Vagina (tissue), 2 donors: ENCODE measurements at regions not wholly inside any gene's neighbourhood (a gene's known extent, or its start where the extent isn't known, plus 50 kb on each side); places are given as distances from the start of the nearest gene placed in this dataset.

Experiments used
- DNase-seq, 2 donors: peaks; one replicate each; pipeline ENCODE4 v3.0.0-alpha.2; 2017; ENCODE audit errors: extremely low spot score in 2 of 2
- H3K27ac ChIP-seq: fragments of 200-600 bp; sonication (generic); one replicate; pipeline ENCODE4 v1.5.1; 2019
- H3K27me3 ChIP-seq: fragments of 200-600 bp; sonication (generic); one replicate; pipeline ENCODE4 v1.5.1; 2019
- H3K36me3 ChIP-seq, 2 donors: fragments of 200-600 bp; sonication (generic); one replicate each; pipeline ENCODE4 v1.5.1; 2017 to 2019
- H3K4me1 ChIP-seq: fragments of 200-600 bp; sonication (generic); one replicate; pipeline ENCODE4 v1.5.1; 2019
- H3K4me3 ChIP-seq, 2 donors: fragments of 200-600 bp; sonication (generic); 1 replicate in 1 of 2; 2 replicates in 1 of 2; pipeline ENCODE4 v1.5.1; 2016 to 2019
- H3K9me3 ChIP-seq: fragments of 200-600 bp; sonication (generic); one replicate; pipeline ENCODE4 v1.5.1; 2019
- CTCF ChIP-seq, 3 experiments: fragments of 450-650 bp in 2 of 3; fragments of 200-600 bp in 1 of 3; sonication (generic) in 1 of 3; IDR thresholded peaks; one replicate each; pipeline ENCODE4 v1.5.1; 2017 to 2019; ENCODE audit warnings: antibody characterized with exemption in 3 of 3, mild to moderate bottlenecking in 2 of 3, moderate library complexity in 2 of 3
- POLR2A ChIP-seq, 2 donors: fragments of 450-650 bp; IDR thresholded peaks; one replicate each; pipeline ENCODE4 v1.6.1; 2017; ENCODE audit warnings: antibody characterized with exemption in 2 of 2, mild to moderate bottlenecking in 2 of 2, moderate library complexity in 2 of 2
- POLR2AphosphoS5 ChIP-seq, 2 donors: sonication (generic); formaldehyde crosslinking; IDR thresholded peaks; one replicate each; pipeline ENCODE4 v1.9.0; 2017; ENCODE audit warnings: antibody characterized with exemption in 2 of 2, mild to moderate bottlenecking in 2 of 2, low read depth in 1 of 2; ENCODE audit not compliant: insufficient read depth in 1 of 2
- intact Hi-C: fragments of 100-400 bp; cut with DNase I; formaldehyde crosslinking; loops from one replicate; pipeline ENCODE4 v1.15.1; 2023

- Histone ChIP-seq H3K27me3 (no peaks in the 10 kb centered on the region), H3K27ac (no peak overlapping the region), H3K4me1 (no peaks in the 10 kb centered on the region), H3K36me3 (no peaks in the 10 kb centered on the region), H3K9me3 (no peaks in the 10 kb centered on the region), H3K4me3 (no peak overlapping the region)
- TF ChIP-seq POLR2A (IDR thresholded peaks at IDR 0.05) (no peak), CTCF (IDR thresholded peaks at IDR 0.05) (no peak), POLR2AphosphoS5 (IDR thresholded peaks at IDR 0.05; ENCODE audit: insufficient read depth in 1 of 2, low read depth in 1 of 2) (no peak)
- intact Hi-C loops = no loop called here
- DNase-seq = no peak
These were observed 293.6 kb upstream of the PCDH20 start for GRCh38 chr13:61709258-61709657.

- no peaks in the 10 kb centered on the region for H3K4me1 ChIP-seq
- H3K36me3 ChIP-seq = no peaks in the 10 kb centered on the region
- no peaks in the 10 kb centered on the region for H3K9me3 ChIP-seq
- TF ChIP-seq CTCF (IDR thresholded peaks at IDR 0.05) (no peak), POLR2AphosphoS5 (IDR thresholded peaks at IDR 0.05; ENCODE audit: insufficient read depth in 1 of 2, low read depth in 1 of 2) (no peak)
- H3K27ac ChIP-seq = no peak overlapping the region
- intact Hi-C loops = no loop called here
- no peak for DNase-seq
- no peak overlapping the region for H3K4me3 ChIP-seq
- H3K27me3 ChIP-seq = no peaks in the 10 kb centered on the region
These were observed 291.2 kb upstream of the PCDH20 start for GRCh38 chr13:61706899-61707298.

GRCh38 chr13:61700620-61701019 lies 285.0 kb upstream of the PCDH20 start:
- no peak overlapping the region for H3K4me3 ChIP-seq
- H3K36me3 ChIP-seq = no peaks in the 10 kb centered on the region
- H3K27ac ChIP-seq = no peak overlapping the region
- intact Hi-C loops = no loop called here
- H3K9me3 ChIP-seq = no peaks in the 10 kb centered on the region
- H3K27me3 ChIP-seq = no peaks in the 10 kb centered on the region
- no peak for DNase-seq
- no peak for TF ChIP-seq POLR2AphosphoS5 (IDR thresholded peaks at IDR 0.05; ENCODE audit: insufficient read depth in 1 of 2, low read depth in 1 of 2)
- no peak for TF ChIP-seq CTCF (IDR thresholded peaks at IDR 0.05)
- TF ChIP-seq POLR2A (IDR thresholded peaks at IDR 0.05) = no peak
- H3K4me1 ChIP-seq = no peaks in the 10 kb centered on the region

- Histone ChIP-seq H3K4me3 (no peak overlapping the region), H3K36me3 (no peaks in the 10 kb centered on the region), H3K27ac (no peak overlapping the region), H3K9me3 (no peaks in the 10 kb centered on the region), H3K27me3 (no peaks in the 10 kb centered on the region), H3K4me1 (no peaks in the 10 kb centered on the region)
- intact Hi-C loops = no loop called here
- TF ChIP-seq CTCF (IDR thresholded peaks at IDR 0.05) = no peak
- no peak for TF ChIP-seq POLR2A (IDR thresholded peaks at IDR 0.05)
- no peak for TF ChIP-seq POLR2AphosphoS5 (IDR thresholded peaks at IDR 0.05; ENCODE audit: insufficient read depth in 1 of 2, low read depth in 1 of 2)
- DNase-seq = no peak
These were observed 284.5 kb upstream of the PCDH20 start for GRCh38 chr13:61700181-61700580.

- no peak for DNase-seq
- H3K27ac ChIP-seq = no peak overlapping the region
- H3K4me1 ChIP-seq = no peaks in the 10 kb centered on the region
- no peak for TF ChIP-seq POLR2A (IDR thresholded peaks at IDR 0.05)
- no peaks in the 10 kb centered on the region for H3K27me3 ChIP-seq
- no peaks in the 10 kb centered on the region for H3K36me3 ChIP-seq
- no peaks in the 10 kb centered on the region for H3K9me3 ChIP-seq
- intact Hi-C loops = no loop called here
- no peak overlapping the region for H3K4me3 ChIP-seq
These were observed 281.0 kb upstream of the PCDH20 start for GRCh38 chr13:61696676-61697075.

GRCh38 chr13:61695147-61695546 lies 279.5 kb upstream of the PCDH20 start:
- no peaks in the 10 kb centered on the region for H3K9me3 ChIP-seq
- intact Hi-C loops = no loop called here
- no peak overlapping the region for H3K27ac ChIP-seq
- no peaks in the 10 kb centered on the region for H3K36me3 ChIP-seq
- TF ChIP-seq POLR2AphosphoS5 (IDR thresholded peaks at IDR 0.05; ENCODE audit: insufficient read depth in 1 of 2, low read depth in 1 of 2) (no peak), CTCF (IDR thresholded peaks at IDR 0.05) (no peak), POLR2A (IDR thresholded peaks at IDR 0.05) (no peak)
- no peak overlapping the region for H3K4me3 ChIP-seq
- no peaks in the 10 kb centered on the region for H3K4me1 ChIP-seq
- H3K27me3 ChIP-seq = no peaks in the 10 kb centered on the region
- no peak for DNase-seq
